ENCODE measurements at regions not wholly inside any gene's neighbourhood (a gene's known extent, or its start where the extent isn't known, plus 50 kb on each side); places are given as distances from the start of the nearest gene placed in this dataset.
"Not testable (repeated sequence)": the region's sequence is repeated elsewhere in the genome, so short reads cannot be mapped to it uniquely, and the experiment has no call there.

- FAIRE-seq (no peak), DNase-seq (ENCODE audit: extremely low spot score, insufficient read length, low read depth) (no peak)
Measured at GRCh38 chr12:91274916-91275315, 92.3 kb upstream of the DCN start.

DNA sequence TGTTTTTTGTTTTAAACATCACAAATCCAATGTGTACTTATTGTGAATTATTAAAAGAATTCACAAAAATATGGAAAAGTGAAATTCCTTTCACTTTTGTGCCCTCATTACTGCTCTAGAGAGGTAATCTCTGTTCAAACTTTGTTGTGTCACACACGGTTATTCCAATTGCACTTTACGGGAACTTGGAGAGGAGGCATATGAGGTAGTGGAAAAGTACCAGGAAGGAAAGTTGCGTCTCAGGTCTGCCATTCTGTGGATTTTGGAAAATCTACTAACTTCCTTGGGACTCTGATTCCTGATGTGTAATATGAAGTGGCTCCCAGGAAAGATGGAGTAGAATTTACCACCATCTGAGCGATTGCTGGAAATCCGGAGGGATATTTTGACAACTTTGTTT is 90.9 kb upstream of the DCN start:
- FAIRE-seq (no peak), DNase-seq (ENCODE audit: extremely low spot score, insufficient read length, low read depth) (no peak)

DNA sequence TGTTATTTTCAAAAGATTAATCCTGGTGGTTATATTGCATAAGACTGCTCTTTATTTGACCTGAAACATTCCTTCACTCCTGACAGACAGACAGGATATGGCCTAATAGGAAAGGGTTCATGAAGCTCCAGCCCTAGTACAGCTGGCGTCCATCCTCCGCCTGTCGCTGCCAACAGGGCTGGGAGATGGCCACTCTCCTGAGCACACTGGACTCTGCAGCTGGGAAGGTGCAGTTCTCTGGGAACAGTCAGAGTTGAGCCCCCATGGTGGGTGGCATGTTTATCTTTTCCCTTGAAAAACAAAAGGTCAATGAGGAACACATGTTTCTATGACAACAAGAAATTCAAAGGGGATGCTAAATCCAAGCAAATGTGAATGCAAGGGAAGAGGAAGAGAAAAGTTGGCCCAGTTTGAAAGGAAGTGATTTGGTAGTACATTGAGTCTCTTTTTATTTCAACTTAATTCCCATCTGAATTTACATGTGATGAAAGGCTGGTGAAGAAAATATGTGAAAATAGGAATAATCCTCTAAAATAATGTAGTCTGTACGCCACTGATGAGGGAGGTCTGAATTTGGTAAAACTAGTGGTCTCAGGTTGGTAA is 89.9 kb upstream of the DCN start:
- DNase-seq (ENCODE audit: extremely low spot score, insufficient read length, low read depth) (no peak), FAIRE-seq (no peak)

- no peak for DNase-seq (ENCODE audit: extremely low spot score, insufficient read length, low read depth)
- FAIRE-seq, result no peak
Measured at GRCh38 chr12:91271185-91271584, 88.6 kb upstream of the DCN start.

- no peak for DNase-seq (ENCODE audit: extremely low spot score, insufficient read length, low read depth)
- FAIRE-seq, result no peak
Measured at GRCh38 chr12:91267039-91267438, 84.4 kb upstream of the DCN start.

- FAIRE-seq, result no peak
Measured at GRCh38 chr12:91264178-91264577, 81.6 kb upstream of the DCN start.

DNA sequence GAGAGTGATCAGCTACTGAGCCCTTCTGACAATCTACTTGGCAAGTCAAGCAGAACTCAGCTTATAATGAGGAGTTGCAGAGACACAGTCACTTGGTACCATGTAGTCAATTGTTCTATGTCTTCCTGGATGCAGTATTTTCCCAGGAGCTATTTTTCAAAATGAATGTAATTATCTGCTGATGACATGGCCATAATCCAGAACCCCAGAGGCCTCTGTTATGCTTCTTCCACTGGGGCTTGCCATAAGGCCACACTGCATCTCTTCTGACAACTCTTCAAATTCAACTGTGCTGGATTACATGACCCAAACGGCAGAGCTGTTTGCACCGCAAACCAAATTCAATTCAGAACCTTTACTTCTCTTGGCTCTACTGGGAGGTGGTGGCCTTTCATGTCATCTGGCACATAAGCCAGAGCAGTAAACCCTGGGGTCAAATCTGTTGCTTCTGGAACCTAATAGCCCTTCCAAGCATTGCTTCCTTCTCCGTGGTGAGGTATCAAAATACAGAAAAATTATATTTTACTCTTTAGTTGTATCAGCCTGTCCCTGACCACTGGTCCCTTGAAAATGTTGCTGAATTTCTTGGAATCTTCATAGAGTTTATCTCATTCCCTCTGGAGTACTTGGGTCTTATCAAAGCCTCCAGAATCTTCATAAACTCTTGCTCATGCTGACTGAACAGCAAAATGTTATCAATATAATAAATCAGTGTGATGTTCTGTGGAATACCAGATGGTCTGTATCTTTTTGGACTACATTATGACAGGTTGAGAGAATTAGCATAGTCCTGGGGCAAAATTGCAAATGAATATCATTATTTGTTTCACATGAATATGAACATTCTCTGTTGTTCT is 79.4 kb upstream of the DCN start:
- DNase-seq (ENCODE audit: extremely low spot score, insufficient read length, low read depth) (no peak), FAIRE-seq (no peak)

More at GRCh38 chr12:91264178-91264577, 81.6 kb upstream of the DCN start:
- DNase-seq (ENCODE audit: extremely low spot score, insufficient read length, low read depth), result no peak

- no peak for DNase-seq (ENCODE audit: extremely low spot score, insufficient read length, low read depth)
- no peak for FAIRE-seq
Measured at GRCh38 chr12:91256411-91256810, 73.8 kb upstream of the DCN start.

DNA sequence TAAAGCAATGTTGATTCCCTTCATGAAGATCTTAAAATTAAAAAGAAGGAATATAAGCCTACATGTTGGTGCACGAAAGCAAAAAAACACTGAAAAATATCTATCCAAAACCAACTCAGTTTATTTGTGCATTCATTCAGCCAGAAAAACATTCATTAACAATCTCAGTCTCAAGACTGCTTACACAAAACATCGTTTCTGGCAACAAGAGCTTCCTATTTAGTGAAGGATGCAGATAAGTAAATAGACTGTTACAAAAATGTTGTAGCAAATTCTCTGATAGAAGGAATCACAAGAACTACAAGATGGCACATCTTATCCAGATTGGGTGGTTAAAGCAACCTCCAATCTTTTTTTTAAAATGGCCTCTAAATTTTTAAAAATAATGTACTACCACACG is 69.7 kb upstream of the DCN start:
- no peak for FAIRE-seq
- DNase-seq (ENCODE audit: extremely low spot score, insufficient read length, low read depth), result no peak

GRCh38 chr12:91250273-91250665 is 67.7 kb upstream of the DCN start:
- DNase-seq (ENCODE audit: extremely low spot score, insufficient read length, low read depth) (no peak), FAIRE-seq (no peak)

GRCh38 chr12:91249518-91250272 is 67.1 kb upstream of the DCN start:
- no peak for DNase-seq (ENCODE audit: extremely low spot score, insufficient read length, low read depth)
- no peak for FAIRE-seq

DNA sequence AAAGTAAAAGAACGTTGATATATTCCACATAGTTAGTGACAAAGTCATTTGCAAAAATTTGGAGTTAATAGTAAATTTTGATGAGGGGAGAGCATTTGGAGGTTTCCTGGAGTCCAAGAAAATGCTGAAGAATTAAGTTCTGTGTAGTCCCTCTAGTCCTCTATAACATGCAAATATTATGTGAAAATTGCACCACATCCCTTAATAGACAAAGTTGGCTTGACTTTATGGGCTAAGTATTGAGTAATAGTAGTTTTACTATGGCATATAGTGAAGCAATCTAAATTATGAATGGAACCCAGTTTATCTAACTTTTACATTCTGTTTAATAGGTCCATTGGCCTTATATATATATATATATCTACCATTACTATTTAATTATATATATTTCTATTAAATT is 66.4 kb upstream of the DCN start:
- DNase-seq (ENCODE audit: extremely low spot score, insufficient read length, low read depth) (no peak), FAIRE-seq (no peak)

DNA sequence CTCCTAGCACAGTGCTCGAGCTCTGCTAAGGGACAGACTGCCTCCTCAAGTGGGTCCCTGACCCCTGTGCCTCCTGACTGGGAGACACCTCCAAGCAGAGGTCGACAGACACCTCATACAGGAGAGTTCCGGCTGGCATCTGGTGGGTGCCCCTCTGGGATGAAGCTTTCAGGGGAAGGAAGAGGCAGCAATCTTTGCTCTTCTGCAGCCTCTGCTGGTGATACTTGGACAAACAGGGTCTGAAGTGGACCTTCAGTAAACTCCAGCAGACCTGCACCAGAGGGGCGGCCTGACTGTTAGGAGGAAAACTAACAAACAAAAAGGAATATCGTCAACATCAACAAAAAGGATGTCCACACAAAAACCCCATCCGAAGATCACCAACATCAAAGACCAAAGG is 60.6 kb upstream of the DCN start:
- DNase-seq (ENCODE audit: extremely low spot score, insufficient read length, low read depth); FAIRE-seq: not testable (repeated sequence)

DNA sequence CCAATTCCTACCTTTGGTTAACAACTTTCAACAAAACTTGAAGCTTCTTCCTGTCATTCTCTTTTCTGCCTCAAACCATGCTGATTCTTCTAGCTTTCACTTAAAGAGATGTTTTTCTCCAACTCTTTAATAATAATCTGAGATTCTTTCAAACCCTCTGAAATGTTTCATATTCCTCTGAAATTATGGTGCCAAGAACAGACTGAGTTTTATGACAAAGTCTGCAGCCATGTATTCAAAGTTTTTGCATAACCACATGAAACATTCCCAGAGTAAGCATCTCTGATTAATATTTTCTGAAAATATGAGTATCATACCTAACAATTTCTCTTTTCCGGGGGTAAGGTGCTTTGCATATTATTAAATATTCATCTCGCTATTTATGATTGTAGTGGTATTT is 59.1 kb upstream of the DCN start:
- DNase-seq (ENCODE audit: extremely low spot score, insufficient read length, low read depth) (no peak), FAIRE-seq (no peak)

DNA sequence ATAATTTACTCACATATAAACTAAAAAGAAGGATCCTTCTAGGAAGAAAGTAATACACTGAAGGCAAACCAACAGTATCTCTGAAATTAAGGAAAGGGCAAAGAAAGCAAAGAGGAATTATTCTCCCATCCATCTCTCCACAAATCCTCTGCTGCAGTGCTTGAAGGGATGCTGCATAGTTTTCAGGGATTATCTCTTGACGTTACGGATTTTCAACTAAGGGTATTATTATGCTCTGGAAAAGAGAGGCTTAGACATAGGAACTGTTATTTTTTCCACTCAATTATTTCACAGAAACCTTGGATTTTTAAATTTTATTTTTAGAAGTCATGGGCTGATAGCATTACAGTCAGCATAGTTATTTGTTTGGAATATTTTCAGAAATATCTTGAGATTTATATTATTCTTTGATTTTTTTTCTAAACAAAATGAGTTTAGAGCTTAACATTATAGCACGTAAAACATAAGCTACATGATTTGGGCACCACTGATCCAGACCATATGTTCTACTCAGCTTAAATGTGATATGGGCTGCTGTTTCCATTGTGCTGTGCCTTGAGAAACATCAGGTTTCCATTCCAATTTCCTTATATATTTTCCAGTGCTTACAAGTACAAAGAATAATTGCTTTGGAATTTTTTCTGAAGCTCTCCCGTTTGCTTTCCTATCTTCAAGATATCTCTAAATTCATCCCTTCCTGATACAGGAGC is 57.9 kb upstream of the DCN start:
- FAIRE-seq, result no peak

DNA sequence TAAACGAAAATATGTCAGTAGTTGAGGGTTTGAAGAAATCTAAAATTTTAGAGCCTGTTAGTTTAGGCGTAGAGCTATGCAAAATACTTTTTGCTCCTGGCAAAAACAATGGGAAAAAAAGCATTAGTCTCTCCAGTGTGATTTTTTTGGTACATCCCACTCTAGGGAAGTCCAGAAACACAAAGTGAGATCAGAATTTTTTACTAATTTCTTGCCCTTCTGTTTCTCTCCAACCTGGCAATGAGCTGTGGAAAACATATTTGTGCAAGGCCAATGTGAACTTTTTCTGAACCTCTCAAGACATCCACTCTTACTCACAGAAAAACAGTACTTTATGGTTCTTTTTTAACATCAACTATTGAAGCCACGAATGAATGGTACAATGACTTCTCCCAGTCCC is 56.9 kb upstream of the DCN start:
- FAIRE-seq (no peak), DNase-seq (ENCODE audit: extremely low spot score, insufficient read length, low read depth) (no peak)

More for the DNA sequence above, 57.9 kb upstream of the DCN start:
- no peak for DNase-seq (ENCODE audit: extremely low spot score, insufficient read length, low read depth)
